ENCODE measurements at regions not wholly inside any gene's neighbourhood (a gene's known extent, or its start where the extent isn't known, plus 50 kb on each side); places are given as distances from the start of the nearest gene placed in this dataset.
A peak's percentile ranks its signal among the peaks of the same experiment; 100 is the strongest.
"Not testable (repeated sequence)": the region's sequence is repeated elsewhere in the genome, so short reads cannot be mapped to it uniquely, and the experiment has no call there.

GRCh38 chr17:21549107-21549687 lies 143.1 kb upstream of the KCNJ18 start:
- H3K4me3 Mint-ChIP-seq: peak overlapping the region; percentile 25 to 87 (median 56)
- H3K27ac Mint-ChIP-seq: no peak overlapping the region
- DNase-seq: no peak
- peaks cover 0 to 15% (median 6%) of the 10 kb centered on the region in 3 donors for H3K27me3 Mint-ChIP-seq (ENCODE audit: low read depth in 3 of 3)
- H3K4me1 Mint-ChIP-seq: peaks cover 14 to 35% of the 10 kb centered on the region in 2 donors
- H3K9me3 Mint-ChIP-seq: peaks cover 0 to 6% (median 3%) of the 10 kb centered on the region in 6 donors
- H3K36me3 Mint-ChIP-seq: peaks cover 0 to 10% (median 3%) of the 10 kb centered on the region in 3 donors

GRCh38 chr17:21550031-21550430 lies 142.3 kb upstream of the KCNJ18 start:
- peaks cover 0 to 19% (median 5%) of the 10 kb centered on the region in 3 donors for H3K27me3 Mint-ChIP-seq (ENCODE audit: low read depth in 3 of 3)
- not testable (repeated sequence) for H3K36me3 Mint-ChIP-seq

DNA sequence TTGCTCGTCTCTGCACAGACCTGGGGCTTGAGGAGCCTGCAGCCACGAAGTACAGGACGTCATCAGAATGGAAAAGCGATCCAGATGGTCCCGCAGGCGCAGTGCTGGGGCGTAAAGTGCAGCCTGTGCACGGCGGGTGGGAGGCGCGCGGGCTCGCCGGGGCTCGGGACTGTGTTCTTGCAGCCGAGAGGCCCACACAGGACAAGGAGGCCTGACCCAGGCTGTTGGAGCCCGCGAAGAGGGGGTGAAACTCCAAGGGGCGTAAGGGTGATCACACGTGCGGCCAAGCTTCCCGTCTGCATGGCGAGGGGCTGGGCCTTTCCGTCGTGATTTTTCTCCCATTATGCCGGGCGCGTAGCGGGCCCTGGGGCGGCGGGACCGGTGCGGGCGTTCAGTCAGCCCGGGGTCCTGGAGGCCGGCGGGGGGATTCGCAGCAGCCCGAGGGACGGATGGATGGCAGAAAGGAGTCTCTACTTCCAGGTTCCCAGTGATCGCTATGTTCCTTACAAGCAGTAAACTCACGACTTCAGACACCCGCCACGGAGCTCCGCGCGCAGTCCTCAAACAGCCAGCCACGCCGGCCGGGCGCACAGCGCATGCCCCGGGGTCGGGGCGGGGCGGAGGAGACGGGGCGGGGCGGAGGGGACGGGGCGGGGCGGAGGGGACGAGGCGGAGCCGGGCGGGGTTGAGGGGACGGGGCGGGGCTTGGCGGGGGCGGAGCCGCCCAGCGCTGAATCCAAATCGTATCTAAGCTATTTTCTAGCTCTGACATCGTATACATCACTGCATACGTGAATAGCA lies 141.0 kb upstream of the KCNJ18 start:
- Mint-ChIP-seq H3K4me3 (peak overlapping the region; percentile 79 to 87 (median 83)), H3K36me3 (peaks cover 0 to 4% (median 0%) of the 10 kb centered on the region in 3 donors), H3K27me3 (ENCODE audit: low read depth in 3 of 3) (peaks cover 4 to 21% (median 6%) of the 10 kb centered on the region in 3 donors), H3K9me3 (peaks cover 0 to 14% (median 5%) of the 10 kb centered on the region in 6 donors), H3K27ac (peak overlapping the region in 2 of 6 donors; percentile 17 to 26), H3K4me1 (peaks cover 14 to 35% of the 10 kb centered on the region in 2 donors)
- DNase-seq: peak; percentile 72 to 74 (median 74)

More at GRCh38 chr17:21550031-21550430, 142.3 kb upstream of the KCNJ18 start:
- not testable (repeated sequence) for H3K27ac Mint-ChIP-seq, DNase-seq
- peak overlapping the region; percentile 30 to 87 (median 79) for H3K4me3 Mint-ChIP-seq
- H3K4me1 Mint-ChIP-seq: peaks cover 14 to 35% of the 10 kb centered on the region in 2 donors
- peaks cover 0 to 12% (median 5%) of the 10 kb centered on the region in 6 donors for H3K9me3 Mint-ChIP-seq

DNA sequence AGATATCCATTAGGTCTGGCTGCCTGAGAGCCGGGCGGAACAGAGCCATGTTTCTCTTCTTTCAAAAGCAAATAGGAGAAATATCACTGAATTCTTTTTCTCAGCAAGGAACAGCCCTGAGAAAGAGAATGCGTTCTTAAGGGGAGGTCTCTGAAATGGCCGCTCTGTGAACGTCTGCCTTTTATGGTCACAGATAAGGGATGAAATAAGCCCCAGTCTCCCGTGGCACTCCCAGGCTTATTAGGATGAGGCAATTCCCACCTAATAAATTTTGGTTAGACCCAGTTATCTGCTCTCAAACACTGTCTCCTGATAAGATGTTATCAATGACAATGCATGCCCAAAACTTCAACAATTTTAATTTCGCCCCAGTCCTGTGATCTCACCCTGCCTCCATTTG lies 133.4 kb upstream of the KCNJ18 start:
- DNase-seq, H3K27ac Mint-ChIP-seq, H3K36me3 Mint-ChIP-seq, H3K4me1 Mint-ChIP-seq, H3K4me3 Mint-ChIP-seq: not testable (repeated sequence)
- Mint-ChIP-seq H3K9me3 (peaks cover 0 to 37% (median 13%) of the 10 kb centered on the region in 6 donors), H3K27me3 (ENCODE audit: low read depth in 3 of 3) (peaks cover 6 to 22% (median 9%) of the 10 kb centered on the region in 3 donors)

GRCh38 chr17:21564262-21564661 lies 128.1 kb upstream of the KCNJ18 start:
- Mint-ChIP-seq H3K4me1 (no peaks in the 10 kb centered on the region), H3K4me3 (no peak overlapping the region)

GRCh38 chr17:21564757-21565156 lies 127.6 kb upstream of the KCNJ18 start:
- H3K4me1 Mint-ChIP-seq: not testable (repeated sequence)

More at GRCh38 chr17:21564262-21564661, 128.1 kb upstream of the KCNJ18 start:
- H3K9me3 Mint-ChIP-seq: peaks cover 0 to 7% (median 2%) of the 10 kb centered on the region in 6 donors
- no peak overlapping the region for H3K27ac Mint-ChIP-seq
- H3K36me3 Mint-ChIP-seq: no peaks in the 10 kb centered on the region
- peaks cover 5 to 17% (median 6%) of the 10 kb centered on the region in 3 donors for H3K27me3 Mint-ChIP-seq (ENCODE audit: low read depth in 3 of 3)
- DNase-seq: no peak

GRCh38 chr17:21570427-21570826 lies 121.9 kb upstream of the KCNJ18 start:
- H3K9me3 Mint-ChIP-seq; DNase-seq; H3K36me3 Mint-ChIP-seq; H3K27ac Mint-ChIP-seq; H3K27me3 Mint-ChIP-seq (ENCODE audit: low read depth in 3 of 3); H3K4me3 Mint-ChIP-seq: not testable (repeated sequence)
- H3K4me1 Mint-ChIP-seq: peaks cover 6 to 15% of the 10 kb centered on the region in 2 donors

More at GRCh38 chr17:21564757-21565156, 127.6 kb upstream of the KCNJ18 start:
- not testable (repeated sequence) for H3K9me3 Mint-ChIP-seq, H3K4me3 Mint-ChIP-seq, DNase-seq, H3K36me3 Mint-ChIP-seq, H3K27ac Mint-ChIP-seq
- H3K27me3 Mint-ChIP-seq (ENCODE audit: low read depth in 3 of 3): peaks cover 4 to 16% (median 9%) of the 10 kb centered on the region in 3 donors

GRCh38 chr17:21572148-21572547 lies 120.2 kb upstream of the KCNJ18 start:
- H3K9me3 Mint-ChIP-seq, H3K4me3 Mint-ChIP-seq, H3K27ac Mint-ChIP-seq, H3K36me3 Mint-ChIP-seq, DNase-seq: not testable (repeated sequence)
- Mint-ChIP-seq H3K27me3 (ENCODE audit: low read depth in 3 of 3) (peaks cover 5 to 11% (median 6%) of the 10 kb centered on the region in 3 donors), H3K4me1 (peaks cover 6 to 15% of the 10 kb centered on the region in 2 donors)

DNA sequence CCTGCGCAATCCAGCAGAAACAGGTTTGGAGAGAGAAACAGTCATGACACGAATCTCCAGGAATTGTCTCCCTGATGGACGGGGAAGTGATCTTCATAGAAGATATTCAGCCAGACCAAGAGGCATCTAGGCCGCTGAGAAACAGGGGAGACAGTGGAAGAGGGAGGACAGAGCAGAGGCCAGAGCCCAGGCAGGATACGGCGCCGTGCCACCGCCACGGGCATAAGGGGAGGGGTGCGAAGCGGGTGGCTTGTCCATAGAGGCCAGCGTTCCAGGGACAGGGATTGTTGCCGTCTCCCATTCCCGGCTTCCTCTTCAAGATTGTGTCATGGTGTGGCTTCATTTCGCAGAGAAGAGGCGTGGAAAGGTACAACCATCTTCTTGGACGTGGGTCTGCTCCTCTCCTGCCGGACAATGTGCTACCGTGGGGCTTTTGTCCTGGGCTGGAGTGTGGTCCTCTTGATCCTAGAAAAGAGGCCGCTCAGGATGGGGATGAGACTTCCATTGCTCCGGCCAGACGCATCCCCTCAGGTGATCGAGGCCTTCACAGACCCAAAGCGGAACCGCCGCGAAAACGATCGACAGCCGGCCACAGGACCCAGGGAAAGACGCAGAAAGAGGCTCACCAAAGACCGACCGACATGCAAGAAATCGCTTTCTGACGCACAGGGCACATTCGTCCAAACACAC lies 118.9 kb upstream of the KCNJ18 start:
- peak overlapping the region in 2 of 6 donors; percentile 1 to 46 for H3K27ac Mint-ChIP-seq
- DNase-seq; H3K27me3 Mint-ChIP-seq (ENCODE audit: low read depth in 3 of 3); H3K36me3 Mint-ChIP-seq; H3K9me3 Mint-ChIP-seq: not testable (repeated sequence)
- H3K4me1 Mint-ChIP-seq: peaks cover 6 to 15% of the 10 kb centered on the region in 2 donors
- peak overlapping the region in 4 of 5 donors; percentile 52 to 72 (median 63) for H3K4me3 Mint-ChIP-seq

GRCh38 chr17:21573961-21574610 lies 118.2 kb upstream of the KCNJ18 start:
- Mint-ChIP-seq H3K9me3 (peaks cover 0 to 7% (median 0%) of the 10 kb centered on the region in 6 donors), H3K36me3 (peaks cover 0 to 4% (median 0%) of the 10 kb centered on the region in 3 donors), H3K27ac (peak overlapping the region in 1 of 6 donors; percentile 1), H3K4me1 (peaks cover 6 to 15% of the 10 kb centered on the region in 2 donors), H3K27me3 (ENCODE audit: low read depth in 3 of 3) (peaks cover 3 to 8% (median 5%) of the 10 kb centered on the region in 3 donors), H3K4me3 (peak overlapping the region; percentile 6 to 72 (median 55))
- DNase-seq: peak; percentile 2 to 60 (median 31)

DNA sequence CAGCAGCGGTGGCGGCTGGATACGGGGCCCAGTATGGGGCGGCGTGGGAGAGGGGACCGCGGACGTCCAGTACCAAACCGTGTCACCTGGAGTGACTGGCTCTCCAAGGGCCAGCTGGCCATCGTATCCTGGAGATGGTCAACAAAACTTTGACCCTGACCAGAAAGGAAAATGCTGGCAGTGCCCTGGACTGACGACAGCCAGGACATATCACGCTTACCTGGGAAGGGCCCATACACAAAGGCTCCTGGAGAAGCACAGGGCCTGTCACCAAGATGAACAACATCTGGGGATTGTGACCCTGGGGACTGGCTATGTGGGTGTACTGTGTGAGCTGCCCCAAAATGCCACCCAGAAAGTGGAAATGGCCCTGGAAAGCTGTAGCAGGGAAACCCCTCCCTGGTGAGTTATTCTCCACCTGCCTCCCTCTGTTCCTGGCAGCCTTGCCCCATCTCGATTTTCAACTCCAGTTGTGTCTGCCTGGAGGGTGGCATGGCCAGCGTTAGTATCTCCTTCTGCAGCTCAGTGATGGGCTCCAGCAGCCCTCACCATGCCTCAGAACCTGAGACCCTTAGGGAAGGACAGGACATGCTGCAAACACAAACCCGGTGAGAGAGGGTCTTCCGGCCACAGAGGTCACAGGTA lies 117.6 kb upstream of the KCNJ18 start:
- H3K27me3 Mint-ChIP-seq (ENCODE audit: low read depth in 3 of 3); H3K27ac Mint-ChIP-seq; H3K36me3 Mint-ChIP-seq; DNase-seq; H3K9me3 Mint-ChIP-seq: not testable (repeated sequence)
- Mint-ChIP-seq H3K4me3 (peak overlapping the region in 3 of 5 donors; percentile 55 to 72 (median 71)), H3K4me1 (peaks cover 6 to 15% of the 10 kb centered on the region in 2 donors)

DNA sequence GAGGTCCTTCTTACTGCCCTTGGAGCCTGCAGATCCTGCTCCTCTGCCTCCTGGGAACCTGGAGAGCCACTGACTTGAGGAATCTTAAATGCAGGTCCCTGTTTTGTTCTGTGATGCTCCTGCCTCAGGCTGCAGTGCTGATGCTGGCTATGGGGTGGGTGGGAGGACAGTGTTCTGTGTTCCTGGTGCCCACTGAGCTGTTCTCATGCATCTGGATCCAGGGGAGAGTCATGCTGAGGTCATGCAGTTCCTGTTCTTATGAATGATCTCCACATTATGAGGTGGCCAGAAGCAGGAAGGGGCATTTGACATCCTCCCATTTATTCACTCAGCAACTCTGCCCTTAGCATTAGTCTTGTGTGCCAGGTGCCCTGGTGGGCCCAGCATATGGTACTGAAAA lies 113.5 kb upstream of the KCNJ18 start:
- H3K4me3 Mint-ChIP-seq; H3K9me3 Mint-ChIP-seq; H3K36me3 Mint-ChIP-seq; H3K27ac Mint-ChIP-seq; DNase-seq; H3K27me3 Mint-ChIP-seq (ENCODE audit: low read depth in 3 of 3); H3K4me1 Mint-ChIP-seq: not testable (repeated sequence)

DNA sequence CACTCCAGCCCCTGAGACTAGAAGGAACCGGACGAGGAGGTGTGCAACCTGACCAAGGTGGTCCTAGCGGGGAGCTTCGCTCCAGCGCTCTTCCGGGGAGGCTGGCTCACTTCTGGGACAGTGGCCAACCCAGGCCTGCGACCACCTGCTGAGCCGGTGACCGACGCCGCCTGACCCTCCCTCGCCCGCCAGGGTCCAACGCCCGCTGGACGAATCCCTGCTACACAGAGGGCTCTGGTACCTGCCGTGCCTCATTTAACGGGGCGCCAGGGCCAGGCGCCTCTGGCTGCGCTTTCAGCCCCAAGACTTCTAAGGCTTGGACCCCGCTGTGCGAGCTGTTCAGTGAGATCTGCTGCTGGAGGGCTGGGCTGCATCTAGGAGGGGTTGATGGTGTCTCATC lies 99.5 kb upstream of the KCNJ18 start:
- peaks cover 0 to 2% (median 0%) of the 10 kb centered on the region in 6 donors for H3K9me3 Mint-ChIP-seq
- H3K27ac Mint-ChIP-seq: no peak overlapping the region
- no peak for DNase-seq
- no peak overlapping the region for H3K4me3 Mint-ChIP-seq
- no peaks in the 10 kb centered on the region for H3K4me1 Mint-ChIP-seq
- peaks cover 0 to 4% (median 2%) of the 10 kb centered on the region in 3 donors for H3K27me3 Mint-ChIP-seq (ENCODE audit: low read depth in 3 of 3)
- no peaks in the 10 kb centered on the region for H3K36me3 Mint-ChIP-seq

Data from immature natural killer cell (primary cell).